Keratinocyte (primary cell): ENCODE measurements at regions not wholly inside any gene's neighbourhood (a gene's known extent, or its start where the extent isn't known, plus 50 kb on each side); places are given as distances from the start of the nearest gene placed in this dataset.

Experiments used
- DNase-seq: peaks from one replicate; pipeline ENCODE4 v3.0.0-alpha.2; 2011; ENCODE audit warnings: low read depth, missing footprints, low spot score
- FAIRE-seq: peaks from 2 replicates; lab custom pipeline; 2011; peaks lifted over from hg19 to GRCh38; lab: Jason Lieb, UNC
- H2AFZ ChIP-seq: 2 replicates; pipeline ENCODE4 v1.6.0; 2012; ENCODE audit warnings: low read length, control low read depth, inconsistent platforms; ENCODE audit not compliant: control insufficient read depth
- H3K27ac ChIP-seq: 2 replicates; pipeline ENCODE4 v1.5.1; 2011; ENCODE audit warnings: low read length; ENCODE audit not compliant: control insufficient read depth, insufficient read depth
- H3K27me3 ChIP-seq: 3 replicates; pipeline ENCODE4 v1.6.0; 2011; ENCODE audit warnings: low read length; ENCODE audit not compliant: control insufficient read depth, insufficient read depth; ENCODE audit errors: extremely low read depth
- H3K36me3 ChIP-seq, 2 experiments: 2 replicates in 1 of 2; 3 replicates in 1 of 2; pipeline ENCODE4 v1.5.1; 2011; ENCODE audit warnings: low read length in 2 of 2, mild to moderate bottlenecking in 1 of 2; ENCODE audit not compliant: control insufficient read depth in 2 of 2, insufficient read depth in 2 of 2; ENCODE audit errors: extremely low read depth in 1 of 2
- H3K4me1 ChIP-seq: 3 replicates; pipeline ENCODE4 v1.5.1; 2011; ENCODE audit warnings: low read length; ENCODE audit not compliant: control insufficient read depth, insufficient read depth; ENCODE audit errors: extremely low read depth
- H3K4me2 ChIP-seq: 3 replicates; pipeline ENCODE4 v1.6.0; 2011; ENCODE audit warnings: low read depth, low read length; ENCODE audit not compliant: control insufficient read depth, insufficient read depth; ENCODE audit errors: extremely low read depth
- H3K4me3 ChIP-seq, 3 experiments: fragments of 200-600 bp in 1 of 3; sonication (generic) in 1 of 3; 2 replicates in 2 of 3; 3 replicates in 1 of 3; pipeline ENCODE4 v1.5.1; 2011 to 2016; ENCODE audit warnings: low read length in 3 of 3, mild to moderate bottlenecking in 3 of 3, control low read depth in 2 of 3, inconsistent platforms in 1 of 3, low read depth in 1 of 3, mixed read lengths in 1 of 3, mixed run types in 1 of 3, moderate library complexity in 1 of 3; ENCODE audit not compliant: control insufficient read depth in 2 of 3, insufficient read depth in 2 of 3; ENCODE audit errors: extremely low read depth in 1 of 3
- H3K79me2 ChIP-seq: 2 replicates; pipeline ENCODE4 v1.6.0; 2012; ENCODE audit warnings: low read length; ENCODE audit not compliant: control insufficient read depth, insufficient read depth
- H3K9ac ChIP-seq: 3 replicates; pipeline ENCODE4 v1.6.0; 2011; ENCODE audit warnings: low read length; ENCODE audit not compliant: control insufficient read depth, insufficient read depth; ENCODE audit errors: extremely low read depth
- H3K9me1 ChIP-seq: 3 replicates; pipeline ENCODE4 v1.6.0; 2011; ENCODE audit warnings: low read length; ENCODE audit not compliant: control insufficient read depth, insufficient read depth; ENCODE audit errors: extremely low read depth
- H3K9me3 ChIP-seq: 2 replicates; pipeline ENCODE4 v1.5.1; 2012; ENCODE audit warnings: low read depth, low read length; ENCODE audit not compliant: control insufficient read depth
- H4K20me1 ChIP-seq: 3 replicates; pipeline ENCODE4 v1.6.0; 2011; ENCODE audit warnings: low read length; ENCODE audit not compliant: control insufficient read depth, insufficient read depth; ENCODE audit errors: extremely low read depth
- EZH2 ChIP-seq: IDR thresholded peaks from one replicate; pipeline ENCODE4 v1.6.1; 2012; ENCODE audit warnings: inconsistent platforms, mild to moderate bottlenecking, low read length, moderate library complexity
- dilution Hi-C: fragments of 300-500 bp; cut with MboI; formaldehyde crosslinking; loops from one replicate; pipeline ENCODE4 v1.7.0; 2020; ENCODE audit warnings: low sequenced_read_pairs; ENCODE audit not compliant: extremely low pct_ligation_motif_present
- TF ChIP-seq, protein P1 (sequence below), 3 experiments: IDR thresholded peaks in 1 of 3; conservative IDR thresholded peaks in 1 of 3; optimal IDR thresholded peaks in 1 of 3; 2 replicates in 2 of 3; 3 replicates in 1 of 3; pipeline versions ENCODE3 to v1.5.1; 2011; ENCODE audit warnings: low read length in 3 of 3, mild to moderate bottlenecking in 3 of 3, moderate library complexity in 2 of 3, control low read depth in 1 of 3, inconsistent platforms in 1 of 3; ENCODE audit not compliant: insufficient read depth in 2 of 3; ENCODE audit errors: extremely low read depth in 1 of 3

DNA sequence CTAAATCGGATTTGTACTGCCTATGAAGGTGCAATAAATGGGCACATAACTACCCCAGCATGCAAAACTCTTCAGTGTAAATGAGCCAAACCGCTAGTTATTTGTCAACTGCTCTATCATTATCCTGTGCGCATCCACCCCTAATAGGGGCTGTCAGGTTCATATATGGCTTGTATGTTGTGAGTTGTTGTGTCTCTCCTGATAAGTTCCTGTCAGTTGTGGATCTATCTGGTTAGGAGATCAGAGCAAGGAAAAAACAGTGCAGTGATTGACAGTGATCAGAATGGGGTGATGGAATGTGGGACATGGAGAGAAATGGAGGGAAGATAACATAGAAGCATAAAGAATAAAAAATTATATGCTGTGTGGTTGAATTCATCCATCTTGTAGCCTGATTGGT, 686.9 kb upstream of the ID4 start:
- DNase-seq (no peak), FAIRE-seq (no peak)
- Histone ChIP-seq H3K36me3 (no peaks in the 10 kb centered on the region), H3K4me3 (no peak overlapping the region), H2AFZ (no peak overlapping the region), H3K27me3 (no peaks in the 10 kb centered on the region), H3K4me2 (no peak overlapping the region), H3K27ac (no peak overlapping the region), H3K9ac (no peak overlapping the region), H3K9me1 (no peaks in the 10 kb centered on the region), H3K9me3 (no peaks in the 10 kb centered on the region), H3K4me1 (no peaks in the 10 kb centered on the region), H4K20me1 (no peaks in the 10 kb centered on the region), H3K79me2 (no peaks in the 10 kb centered on the region)
- TF ChIP-seq, protein P1, sequence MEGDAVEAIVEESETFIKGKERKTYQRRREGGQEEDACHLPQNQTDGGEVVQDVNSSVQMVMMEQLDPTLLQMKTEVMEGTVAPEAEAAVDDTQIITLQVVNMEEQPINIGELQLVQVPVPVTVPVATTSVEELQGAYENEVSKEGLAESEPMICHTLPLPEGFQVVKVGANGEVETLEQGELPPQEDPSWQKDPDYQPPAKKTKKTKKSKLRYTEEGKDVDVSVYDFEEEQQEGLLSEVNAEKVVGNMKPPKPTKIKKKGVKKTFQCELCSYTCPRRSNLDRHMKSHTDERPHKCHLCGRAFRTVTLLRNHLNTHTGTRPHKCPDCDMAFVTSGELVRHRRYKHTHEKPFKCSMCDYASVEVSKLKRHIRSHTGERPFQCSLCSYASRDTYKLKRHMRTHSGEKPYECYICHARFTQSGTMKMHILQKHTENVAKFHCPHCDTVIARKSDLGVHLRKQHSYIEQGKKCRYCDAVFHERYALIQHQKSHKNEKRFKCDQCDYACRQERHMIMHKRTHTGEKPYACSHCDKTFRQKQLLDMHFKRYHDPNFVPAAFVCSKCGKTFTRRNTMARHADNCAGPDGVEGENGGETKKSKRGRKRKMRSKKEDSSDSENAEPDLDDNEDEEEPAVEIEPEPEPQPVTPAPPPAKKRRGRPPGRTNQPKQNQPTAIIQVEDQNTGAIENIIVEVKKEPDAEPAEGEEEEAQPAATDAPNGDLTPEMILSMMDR (optimal IDR thresholded peaks at IDR 0.05 in 1 of 3, IDR thresholded peaks at IDR 0.05 in 1 of 3, conservative IDR thresholded peaks at IDR 0.05 in 1 of 3; ENCODE audit: extremely low read depth in 1 of 3, insufficient read depth in 2 of 3, low read length in 3 of 3), result no peak
- TF ChIP-seq EZH2, result no peak
- dilution Hi-C loops, result no loop called here

DNA sequence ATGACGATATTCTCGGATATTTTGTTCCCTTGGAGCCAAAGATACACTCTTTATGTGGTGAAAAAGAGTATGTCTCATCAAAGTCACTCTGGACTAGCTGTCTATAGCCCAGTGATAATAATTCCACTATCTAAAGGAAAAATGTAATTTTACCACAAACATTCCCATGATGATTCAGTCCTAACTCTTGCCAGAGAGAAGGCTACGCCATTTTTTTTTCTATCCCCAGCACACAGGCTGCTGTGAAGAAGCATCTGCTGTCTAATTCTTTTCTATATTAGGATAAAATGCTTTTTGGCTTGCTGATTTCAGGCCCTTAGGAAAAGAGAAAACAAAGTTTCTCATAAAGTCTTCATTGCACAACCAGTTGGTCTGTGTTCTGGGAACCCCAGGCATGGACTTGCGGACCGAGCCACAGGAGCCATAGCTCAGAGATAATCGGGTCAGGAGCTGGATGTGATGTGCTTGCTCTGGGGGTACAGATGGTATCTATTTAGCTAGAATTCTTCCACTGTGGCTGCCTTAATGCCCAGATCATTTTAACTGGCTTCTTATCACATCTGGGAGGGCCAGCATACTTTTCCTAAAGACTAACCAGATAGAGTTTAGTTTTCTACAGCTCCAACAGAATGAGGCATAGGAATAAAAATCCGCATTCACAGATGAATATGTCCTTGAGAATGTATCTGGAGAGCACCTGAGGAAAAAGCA, 683.7 kb upstream of the ID4 start:
- H3K27me3 ChIP-seq, result no peaks in the 10 kb centered on the region
- H3K27ac ChIP-seq, result no peak overlapping the region
- no peaks in the 10 kb centered on the region for H3K9me3 ChIP-seq
- H3K36me3 ChIP-seq, result no peaks in the 10 kb centered on the region
- no peaks in the 10 kb centered on the region for H3K9me1 ChIP-seq
- DNase-seq (no peak), FAIRE-seq (no peak)
- no peak overlapping the region for H3K4me2 ChIP-seq
- TF ChIP-seq, protein P1 (optimal IDR thresholded peaks at IDR 0.05 in 1 of 3, IDR thresholded peaks at IDR 0.05 in 1 of 3, conservative IDR thresholded peaks at IDR 0.05 in 1 of 3; ENCODE audit: extremely low read depth in 1 of 3, insufficient read depth in 2 of 3, low read length in 3 of 3), result no peak
- no peak for TF ChIP-seq EZH2
- H3K9ac ChIP-seq, result no peak overlapping the region
- dilution Hi-C loops, result no loop called here
- H3K4me3 ChIP-seq, result no peak overlapping the region
- H4K20me1 ChIP-seq, result no peaks in the 10 kb centered on the region
- H3K4me1 ChIP-seq, result no peaks in the 10 kb centered on the region
- H2AFZ ChIP-seq, result no peak overlapping the region
- H3K79me2 ChIP-seq, result no peaks in the 10 kb centered on the region
